GM18511 (cell line): ENCODE measurements at regions not wholly inside any gene's neighbourhood (a gene's known extent, or its start where the extent isn't known, plus 50 kb on each side); places are given as distances from the start of the nearest gene placed in this dataset.

ENCODE experiments used
- ATAC-seq: cut with Tn5 transposase; IDR thresholded peaks from one replicate; pipeline ENCODE4 v1.9.1; 2021; ENCODE audit warnings: mild to moderate bottlenecking, moderate library complexity; ENCODE audit not compliant: unreplicated experiment

GRCh38 chr20:40738976-40739375 is 49.9 kb upstream of the MAFB start:
- no peak for ATAC-seq

DNA sequence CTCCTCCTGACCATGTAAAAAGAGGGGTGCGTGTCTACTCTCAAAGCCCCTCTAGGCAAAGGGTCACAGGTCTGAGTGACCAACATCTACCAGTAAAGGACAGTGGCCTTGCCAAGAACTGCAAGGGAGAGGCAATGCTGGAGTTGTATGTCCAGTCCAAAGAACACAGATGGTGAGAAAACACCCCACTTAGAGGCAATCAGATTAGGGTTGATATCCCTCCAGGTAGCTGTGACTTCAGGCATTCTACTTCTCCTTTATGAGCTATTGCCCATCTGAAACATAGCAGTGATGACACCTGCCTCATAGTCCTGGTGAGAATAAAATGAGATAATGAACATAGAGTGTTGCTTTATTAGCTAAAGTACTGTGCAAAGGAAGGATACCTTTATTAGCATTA is 50.8 kb upstream of the MAFB start:
- no peak for ATAC-seq

DNA sequence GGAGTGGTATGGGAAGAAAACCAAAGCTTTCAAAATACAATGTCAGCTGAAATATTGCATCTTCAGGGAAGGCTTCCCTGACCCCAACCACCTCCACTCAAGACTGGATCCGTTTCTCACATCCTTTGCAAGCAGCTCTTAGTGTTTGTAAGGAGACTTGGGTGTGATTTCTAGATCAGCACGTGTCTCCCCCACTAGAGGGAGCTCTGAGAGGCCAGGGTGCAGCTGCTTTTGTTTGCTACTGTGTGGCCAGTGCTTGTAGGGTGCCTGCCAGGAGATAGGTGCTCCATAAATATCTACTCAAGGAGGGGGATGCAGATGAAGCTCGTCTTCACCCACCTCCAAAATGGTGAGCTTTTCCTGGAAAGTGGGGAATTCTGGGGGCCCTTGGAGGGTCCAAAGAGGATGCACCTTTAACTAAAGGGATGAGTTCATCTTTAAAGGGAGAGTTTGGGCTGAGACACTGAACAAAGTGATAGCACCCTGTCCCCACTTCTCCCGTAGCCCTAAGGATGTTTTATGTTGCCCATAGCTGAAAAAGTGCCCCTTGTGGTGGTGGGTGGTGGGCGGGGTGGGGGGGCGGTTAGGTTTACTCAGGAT is 52.6 kb upstream of the MAFB start:
- no peak for ATAC-seq

- no peak for ATAC-seq
Observed at GRCh38 chr20:40743141-40743775, 54.2 kb upstream of the MAFB start.

GRCh38 chr20:40744072-40744817 is 55.2 kb upstream of the MAFB start:
- ATAC-seq = no peak

- no peak for ATAC-seq
Observed at GRCh38 chr20:40744818-40745175, 55.8 kb upstream of the MAFB start.

DNA sequence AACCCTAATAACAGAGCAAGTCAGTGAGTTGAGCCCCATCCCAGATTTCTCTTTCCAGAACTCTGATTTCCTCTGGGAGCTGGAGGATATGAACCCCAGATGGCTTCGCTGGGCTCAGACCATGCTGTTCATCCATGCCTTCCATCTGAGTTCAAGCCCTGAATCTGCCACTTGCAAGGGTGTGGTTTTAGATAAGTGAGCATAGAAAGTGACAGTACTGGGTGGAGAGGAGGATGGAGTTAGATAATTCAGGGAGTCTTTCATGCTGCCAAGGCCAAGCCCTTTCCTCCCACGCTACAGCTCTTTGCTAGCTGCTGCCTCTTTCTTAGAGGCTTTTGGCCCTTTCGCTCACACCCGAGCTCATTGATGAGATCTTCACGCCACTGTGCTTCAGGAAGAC is 57.2 kb upstream of the MAFB start:
- no peak for ATAC-seq

GRCh38 chr20:40748182-40748581 is 59.1 kb upstream of the MAFB start:
- ATAC-seq = no peak

GRCh38 chr20:40749985-40750506 is 61.0 kb upstream of the MAFB start:
- no peak for ATAC-seq

GRCh38 chr20:40750541-40751035 is 61.6 kb upstream of the MAFB start:
- ATAC-seq = no peak

DNA sequence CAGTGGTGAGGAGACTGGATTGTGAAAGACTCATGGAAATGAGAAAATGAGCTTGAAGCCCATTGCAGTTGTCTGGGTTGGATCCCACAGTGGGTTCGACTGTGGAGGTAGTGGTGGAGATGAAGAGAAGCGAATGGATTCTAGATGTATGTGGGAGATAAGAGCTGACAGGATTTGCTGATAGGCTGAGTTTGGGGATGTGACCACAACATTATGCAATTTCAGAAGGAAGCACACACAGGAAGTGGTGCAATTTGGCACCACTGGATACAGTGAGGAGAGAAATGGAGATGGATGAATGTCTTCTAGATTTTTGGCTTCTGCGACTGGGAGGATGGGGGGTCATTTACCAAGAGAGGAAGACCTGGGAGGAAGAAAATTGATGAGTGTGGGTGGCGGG is 64.4 kb upstream of the MAFB start:
- ATAC-seq = no peak

DNA sequence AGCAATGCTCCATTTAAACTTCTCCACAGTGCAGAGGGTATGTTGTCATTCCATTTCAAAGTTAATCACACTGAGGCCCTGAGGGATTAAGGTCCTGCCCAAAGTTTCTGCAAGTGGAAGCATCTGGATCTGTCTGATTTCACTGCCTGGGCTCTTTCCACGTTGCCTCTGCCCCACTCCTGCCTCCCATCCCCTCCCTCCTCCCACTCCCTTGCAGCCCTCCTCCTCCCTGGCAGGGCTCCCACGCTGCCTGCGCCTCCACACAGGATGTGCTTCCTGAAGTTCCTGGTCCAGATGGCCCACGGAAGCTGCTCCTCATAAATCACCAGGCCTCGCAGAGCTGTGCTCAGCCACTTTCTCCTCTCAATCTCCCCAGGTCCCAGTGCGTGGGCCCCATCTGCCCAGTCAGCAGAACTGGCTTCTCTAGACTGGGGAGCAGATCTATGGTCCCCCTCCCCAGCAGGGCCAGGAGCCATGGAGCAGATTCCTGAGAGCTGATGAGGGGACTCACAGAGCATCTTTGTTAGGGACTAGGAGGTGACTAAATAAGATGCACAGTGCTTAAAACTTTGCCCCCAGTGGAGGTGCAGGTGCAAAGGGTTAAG is 65.4 kb upstream of the MAFB start:
- ATAC-seq = no peak

- ATAC-seq = no peak
Observed at GRCh38 chr20:40757087-40757486, 68.1 kb upstream of the MAFB start.

DNA sequence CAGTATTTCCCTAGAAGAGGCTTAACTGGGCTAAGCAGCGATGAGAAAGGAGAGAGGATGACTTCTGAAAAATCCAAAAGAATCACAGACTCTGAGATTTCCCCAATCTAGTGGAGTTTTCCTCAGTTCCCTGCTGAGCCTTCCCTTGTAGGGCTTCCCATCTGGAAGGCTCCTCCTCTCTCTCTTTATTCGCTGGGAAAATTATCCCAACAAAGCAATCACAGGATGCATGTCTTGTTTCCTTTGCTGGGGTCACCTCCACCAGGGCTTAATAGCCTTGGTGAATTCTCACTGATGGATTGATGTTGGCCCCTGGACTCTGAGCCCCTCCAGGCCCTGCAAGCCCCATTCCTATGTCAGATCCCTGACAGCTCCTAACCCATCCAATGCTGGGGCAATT is 69.8 kb upstream of the MAFB start:
- ATAC-seq = no peak

DNA sequence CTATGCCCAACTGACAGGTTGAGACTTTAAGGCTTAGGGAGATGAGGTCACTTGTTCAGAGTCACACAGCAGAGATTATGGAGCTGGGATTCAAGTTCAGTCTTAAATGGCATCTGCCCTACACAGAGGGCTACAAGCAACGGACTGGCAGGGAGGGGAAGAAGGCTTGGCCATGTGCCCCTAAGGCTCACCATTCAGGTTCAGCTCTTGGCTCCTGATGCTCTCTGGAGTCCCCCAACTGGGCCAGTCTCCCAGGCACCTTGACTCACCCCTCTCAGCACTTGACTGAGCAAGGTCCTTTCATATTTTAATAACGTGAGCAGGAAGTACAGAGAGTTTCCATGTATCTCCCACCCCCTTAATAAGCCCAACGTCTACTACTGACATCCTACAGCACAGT is 71.4 kb upstream of the MAFB start:
- no peak for ATAC-seq

GRCh38 chr20:40763646-40764295 is 74.7 kb upstream of the MAFB start:
- ATAC-seq = no peak

GRCh38 chr20:40765814-40766480 is 76.9 kb upstream of the MAFB start:
- ATAC-seq = no peak

- ATAC-seq = no peak
Observed at GRCh38 chr20:40766790-40767614, 78.0 kb upstream of the MAFB start.

- ATAC-seq = no peak
Observed at GRCh38 chr20:40767615-40767924, 78.5 kb upstream of the MAFB start.

GRCh38 chr20:40768105-40768504 is 79.1 kb upstream of the MAFB start:
- ATAC-seq = no peak
